Gastrocnemius medialis (tissue), 4 donors: ENCODE measurements at regions not wholly inside any gene's neighbourhood (a gene's known extent, or its start where the extent isn't known, plus 50 kb on each side); places are given as distances from the start of the nearest gene placed in this dataset.

Experiments
- POLR2A ChIP-seq, 2 donors: fragments of 450-650 bp; IDR thresholded peaks; one replicate each; pipeline ENCODE4 v1.6.1; 2017; ENCODE audit warnings: antibody characterized with exemption in 2 of 2, mild to moderate bottlenecking in 2 of 2, moderate library complexity in 2 of 2
- TF ChIP-seq, protein P1 (sequence below), 5 experiments: fragments of 450-650 bp in 3 of 5; fragments of 200-600 bp in 2 of 5; sonication (generic) in 2 of 5; IDR thresholded peaks in 4 of 5; conservative IDR thresholded peaks in 1 of 5; 1 replicate in 4 of 5; 2 replicates in 1 of 5; pipeline ENCODE4 v1.5.1; 2016 to 2019; ENCODE audit warnings: antibody characterized with exemption in 5 of 5, mild to moderate bottlenecking in 3 of 5, moderate library complexity in 3 of 5

DNA sequence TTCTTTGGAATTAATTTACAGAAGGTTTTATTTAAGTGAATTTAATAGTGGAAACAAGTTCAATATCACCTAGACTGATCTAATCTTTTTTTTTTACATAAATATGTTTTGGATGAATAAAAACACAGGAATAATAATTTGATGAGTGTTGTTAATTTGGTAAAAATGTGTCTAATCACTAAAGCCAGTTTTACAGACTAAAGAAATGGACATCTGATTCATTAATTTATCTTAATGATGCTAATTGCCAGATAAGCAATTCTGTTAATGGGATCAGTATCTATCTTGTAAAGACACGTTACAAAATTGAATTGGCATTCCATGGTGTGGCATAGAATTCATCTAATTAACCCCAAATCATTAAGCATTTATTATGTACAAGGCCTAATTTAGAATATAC, 743.3 kb upstream of the CDH6 start:
- TF ChIP-seq, protein P1, sequence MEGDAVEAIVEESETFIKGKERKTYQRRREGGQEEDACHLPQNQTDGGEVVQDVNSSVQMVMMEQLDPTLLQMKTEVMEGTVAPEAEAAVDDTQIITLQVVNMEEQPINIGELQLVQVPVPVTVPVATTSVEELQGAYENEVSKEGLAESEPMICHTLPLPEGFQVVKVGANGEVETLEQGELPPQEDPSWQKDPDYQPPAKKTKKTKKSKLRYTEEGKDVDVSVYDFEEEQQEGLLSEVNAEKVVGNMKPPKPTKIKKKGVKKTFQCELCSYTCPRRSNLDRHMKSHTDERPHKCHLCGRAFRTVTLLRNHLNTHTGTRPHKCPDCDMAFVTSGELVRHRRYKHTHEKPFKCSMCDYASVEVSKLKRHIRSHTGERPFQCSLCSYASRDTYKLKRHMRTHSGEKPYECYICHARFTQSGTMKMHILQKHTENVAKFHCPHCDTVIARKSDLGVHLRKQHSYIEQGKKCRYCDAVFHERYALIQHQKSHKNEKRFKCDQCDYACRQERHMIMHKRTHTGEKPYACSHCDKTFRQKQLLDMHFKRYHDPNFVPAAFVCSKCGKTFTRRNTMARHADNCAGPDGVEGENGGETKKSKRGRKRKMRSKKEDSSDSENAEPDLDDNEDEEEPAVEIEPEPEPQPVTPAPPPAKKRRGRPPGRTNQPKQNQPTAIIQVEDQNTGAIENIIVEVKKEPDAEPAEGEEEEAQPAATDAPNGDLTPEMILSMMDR (IDR thresholded peaks at IDR 0.05 in 4 of 5, conservative IDR thresholded peaks at IDR 0.05 in 1 of 5): no peak
- no peak for TF ChIP-seq POLR2A (IDR thresholded peaks at IDR 0.05)
